GM18508 (cell line): ENCODE measurements at regions not wholly inside any gene's neighbourhood (a gene's known extent, or its start where the extent isn't known, plus 50 kb on each side); places are given as distances from the start of the nearest gene placed in this dataset.
A peak's percentile ranks its signal among the peaks of the same experiment; 100 is the strongest.

Experiments
- ATAC-seq: cut with Tn5 transposase; IDR thresholded peaks from one replicate; pipeline ENCODE4 v1.9.1; 2021; ENCODE audit warnings: moderate number of reproducible peaks; ENCODE audit not compliant: insufficient read depth, unreplicated experiment

DNA sequence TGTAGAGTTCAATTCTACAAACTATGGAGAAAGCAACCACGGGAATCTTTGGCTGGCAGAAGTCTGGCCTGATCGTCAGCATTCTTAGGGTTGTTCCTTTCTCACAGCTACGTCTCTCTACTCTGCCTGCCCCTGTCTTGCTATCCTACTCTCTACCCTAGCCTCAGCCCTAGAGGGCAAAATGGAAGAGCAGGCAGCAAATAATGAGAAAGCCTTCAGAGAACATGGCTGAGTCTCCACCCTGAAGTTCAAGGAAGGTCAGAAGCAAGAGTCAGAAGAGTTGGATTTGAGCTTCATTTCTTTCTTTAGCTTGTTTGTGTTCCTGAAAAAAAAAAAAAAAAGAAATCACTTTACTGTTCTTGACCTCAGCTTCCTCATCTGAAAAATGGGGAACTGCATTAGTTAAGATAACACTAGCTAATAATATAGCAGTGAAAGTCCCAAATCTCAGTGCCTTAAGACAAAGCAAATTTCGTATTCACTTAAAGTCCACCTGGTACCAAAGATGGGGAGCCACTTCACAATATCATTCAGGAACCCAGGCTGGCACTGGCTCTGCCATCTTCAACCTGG, 50.2 kb upstream of the CCND2 start:
- no peak for ATAC-seq

DNA sequence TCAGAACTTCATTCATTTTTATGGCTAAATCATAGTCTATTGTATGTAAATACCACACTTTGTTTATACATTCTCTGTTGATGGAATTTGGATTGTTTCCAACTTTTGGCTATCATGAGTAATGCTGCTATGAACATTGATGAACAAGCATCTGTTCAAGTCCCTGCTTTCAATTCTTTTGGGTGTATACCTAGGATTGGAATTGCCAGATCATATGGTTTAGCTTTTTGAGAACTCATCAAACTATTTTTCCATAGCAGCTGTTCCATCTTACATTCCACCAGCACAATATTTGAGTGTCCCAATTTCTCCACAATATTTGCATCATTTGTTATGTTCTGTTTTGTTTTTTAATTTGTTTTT, 52.3 kb upstream of the CCND2 start:
- ATAC-seq: no peak

DNA sequence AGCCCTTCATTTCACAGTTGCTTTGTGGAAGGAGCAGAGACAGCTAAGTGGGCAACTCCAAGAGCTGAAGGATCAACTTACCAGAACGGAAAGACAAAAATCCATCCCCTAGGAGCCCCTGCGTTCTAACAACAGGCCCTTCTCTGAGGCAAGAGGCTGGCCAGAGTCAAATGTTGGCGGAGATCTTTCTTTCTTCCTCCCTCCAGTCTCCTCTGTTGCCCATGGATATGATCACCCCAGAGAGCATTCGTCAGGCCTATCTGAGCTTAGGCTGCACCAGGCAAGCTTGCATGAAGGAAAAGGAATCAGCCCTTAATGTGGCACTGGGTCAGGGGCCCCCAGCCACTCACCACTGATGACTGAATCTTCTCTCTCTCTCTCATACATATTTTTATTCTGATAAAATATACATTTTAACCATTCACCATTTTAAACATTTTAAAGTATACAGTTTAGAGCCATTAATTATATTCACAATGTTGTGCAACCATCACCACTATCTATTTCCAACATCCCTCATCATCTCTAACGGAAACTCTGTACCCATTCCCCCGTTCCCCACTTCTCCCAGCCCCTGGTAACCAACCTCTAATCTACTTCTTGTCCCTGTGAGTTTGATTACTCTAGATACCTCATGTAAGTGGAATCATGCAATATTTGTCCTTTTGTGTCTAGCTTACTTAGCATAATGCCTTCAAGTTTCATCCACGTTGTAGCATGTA, 52.9 kb upstream of the CCND2 start:
- no peak for ATAC-seq

DNA sequence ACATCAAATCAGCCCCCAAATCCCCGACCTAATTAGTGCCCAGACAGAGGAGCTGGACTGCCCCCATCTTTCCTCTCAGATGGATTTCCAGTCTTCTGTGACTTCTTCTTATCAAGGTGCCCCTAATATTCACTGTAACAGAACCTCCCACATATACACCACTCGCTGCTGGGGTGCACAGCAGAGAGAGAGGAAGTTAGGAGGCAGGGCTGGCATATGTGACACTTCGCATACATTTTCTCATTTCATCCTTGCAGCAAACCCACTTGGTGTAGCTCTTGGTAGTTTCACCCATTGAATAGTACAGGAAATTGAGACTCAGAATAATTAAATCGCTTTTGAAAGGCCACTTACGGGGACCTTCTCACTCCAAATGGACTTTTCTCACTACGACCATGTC, 56.5 kb upstream of the CCND2 start:
- no peak for ATAC-seq

DNA sequence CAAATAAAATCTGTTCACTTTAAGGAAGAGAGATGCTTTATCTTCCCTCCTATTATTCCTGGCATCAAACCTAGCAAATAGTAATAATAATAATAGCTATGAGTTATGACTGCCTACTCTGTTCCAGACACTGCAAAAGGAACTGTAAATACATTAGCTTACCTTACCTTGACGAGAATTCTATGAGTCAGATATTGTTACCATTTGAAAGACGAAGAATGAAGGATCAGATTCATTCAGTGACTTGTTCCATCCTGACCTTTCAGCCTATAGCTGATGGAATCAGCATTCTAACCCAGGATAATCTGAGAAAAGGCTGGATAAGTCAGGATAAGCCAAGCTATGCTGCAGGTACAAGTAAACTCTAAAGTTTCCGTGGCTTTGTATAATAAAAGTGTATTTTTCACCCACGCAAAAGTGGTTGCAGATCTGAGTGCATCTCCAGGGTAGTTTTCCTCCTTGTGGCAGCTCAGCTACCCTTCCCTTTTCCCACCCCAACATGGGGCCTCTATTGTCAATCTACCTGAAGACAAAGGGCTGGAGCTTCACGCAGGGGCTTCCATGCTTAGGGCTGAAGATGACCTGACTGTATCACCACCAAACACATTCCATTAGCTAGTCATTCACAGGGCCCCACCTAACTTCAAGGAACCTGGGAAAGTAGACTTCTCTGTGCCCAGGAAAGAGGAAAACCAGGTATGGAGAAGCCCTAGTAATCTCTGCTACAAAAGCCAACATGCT, 57.2 kb upstream of the CCND2 start:
- no peak for ATAC-seq

DNA sequence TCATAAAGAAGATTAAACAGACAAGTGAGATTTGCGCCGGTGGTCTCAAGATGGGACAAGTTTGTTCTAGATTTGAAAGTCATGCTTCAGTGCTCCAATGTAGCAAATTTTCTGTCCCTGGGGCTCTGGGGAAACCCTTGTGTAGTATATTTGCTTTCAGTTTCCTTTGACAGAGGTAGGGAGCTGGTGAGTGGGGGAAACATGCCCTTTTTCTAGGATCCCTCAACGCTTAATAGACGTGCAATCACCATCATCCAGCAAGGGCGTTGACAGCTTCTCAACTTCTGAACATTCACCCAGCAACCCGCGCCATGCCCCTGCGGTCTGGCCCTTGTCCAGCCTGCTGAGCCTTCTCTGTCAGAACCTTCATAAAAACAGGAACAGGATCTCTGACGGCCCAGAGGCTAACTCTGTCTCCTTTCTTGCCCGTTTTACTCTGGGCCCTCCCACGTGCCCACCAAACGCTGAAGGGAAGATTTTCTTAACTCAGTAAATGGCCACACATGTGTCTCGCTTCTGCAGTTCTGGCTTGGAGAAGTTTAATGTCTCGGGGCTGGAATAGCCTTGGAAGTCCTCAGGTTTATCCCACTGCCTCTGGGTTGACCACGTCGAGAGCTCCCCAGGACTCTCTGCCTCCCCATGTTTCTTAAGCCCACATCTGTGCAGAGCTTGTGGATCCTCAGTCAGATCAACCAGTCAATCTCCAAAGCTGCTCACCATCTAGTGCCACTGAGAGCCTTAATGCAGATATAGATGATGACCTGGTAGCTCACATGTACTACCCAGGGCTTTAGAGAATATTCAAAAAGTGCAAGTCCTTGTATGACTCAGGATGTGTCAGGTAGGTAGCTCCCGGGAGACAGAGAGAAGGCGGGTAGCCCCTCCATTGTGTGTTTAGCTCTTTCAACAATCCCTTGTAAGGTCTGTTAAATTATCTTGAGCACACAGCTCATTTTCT, 58.1 kb upstream of the CCND2 start:
- peak; percentile 34 for ATAC-seq

DNA sequence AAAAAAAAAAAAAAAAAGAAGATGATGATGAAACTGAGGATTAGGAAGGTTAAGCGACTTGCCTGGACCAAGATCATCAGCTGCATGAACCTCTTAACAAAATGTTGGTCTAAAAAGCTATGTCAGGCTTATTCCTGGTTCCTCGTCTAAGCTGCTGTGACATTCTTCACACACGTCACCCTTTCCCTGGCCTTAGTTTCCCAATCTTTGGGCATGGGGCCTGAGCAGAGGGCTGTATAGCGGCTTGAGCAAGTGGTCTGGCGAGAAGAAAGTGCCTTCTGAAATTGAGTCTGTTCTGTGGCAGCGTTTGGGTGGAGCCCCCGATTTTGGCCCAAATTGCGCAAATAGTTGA, 58.7 kb upstream of the CCND2 start:
- ATAC-seq: no peak

DNA sequence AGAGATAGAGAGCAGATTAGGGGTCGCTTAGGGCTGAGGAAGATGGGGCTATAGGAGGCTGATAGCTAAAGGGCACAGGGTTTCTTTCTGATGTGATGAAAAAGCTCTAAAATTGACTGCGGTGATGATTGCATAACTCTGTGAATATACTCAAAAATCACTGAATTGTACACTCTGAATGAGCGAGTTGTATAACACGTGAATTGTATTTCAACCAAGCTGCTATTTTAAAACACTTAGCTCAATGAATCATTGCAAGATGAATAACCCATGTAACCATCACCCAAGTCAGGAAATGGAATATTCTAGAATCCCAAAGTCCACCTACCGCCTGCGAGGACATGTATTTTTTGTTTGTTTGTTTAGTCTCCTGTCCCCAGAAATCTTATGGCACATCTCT, 60.1 kb upstream of the CCND2 start:
- no peak for ATAC-seq

DNA sequence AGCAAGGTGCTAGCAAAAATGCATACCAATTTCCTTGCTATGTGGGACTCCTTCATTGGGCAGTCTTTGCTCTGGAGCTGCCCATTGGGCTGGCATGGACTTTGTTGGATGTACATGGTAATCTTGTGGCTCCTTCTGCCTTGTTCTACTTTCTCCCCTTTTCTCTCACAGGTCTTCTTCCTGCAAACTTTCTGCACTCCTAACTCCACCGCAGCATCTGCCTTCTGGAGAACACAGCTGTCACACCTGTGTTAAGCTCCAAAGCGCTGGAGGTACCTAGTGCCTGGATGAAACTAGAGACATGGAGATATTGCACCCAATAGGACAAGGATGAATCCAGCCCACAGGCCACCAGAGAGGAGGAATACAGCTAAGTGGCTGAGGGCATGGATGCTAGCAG, 60.7 kb upstream of the CCND2 start:
- no peak for ATAC-seq

DNA sequence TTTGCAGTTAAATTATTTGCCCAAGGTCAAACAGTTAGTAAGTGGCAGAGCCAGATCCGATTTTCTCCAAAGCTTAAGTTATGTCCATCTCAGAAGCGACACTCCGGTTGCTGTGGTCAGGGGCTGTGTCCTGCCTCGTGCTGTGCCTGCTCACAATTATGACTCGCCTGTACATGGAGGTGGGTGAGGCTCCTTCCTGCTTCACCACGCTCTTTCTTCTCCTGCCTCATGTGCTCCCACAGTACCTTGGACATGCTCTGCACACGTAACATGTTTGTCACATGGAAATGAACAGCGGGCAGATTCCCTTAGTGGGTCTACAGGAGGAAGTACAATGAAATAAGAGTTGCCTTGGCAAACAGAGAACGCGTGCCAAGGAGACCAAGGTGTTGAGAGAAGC, 62.2 kb upstream of the CCND2 start:
- no peak for ATAC-seq

DNA sequence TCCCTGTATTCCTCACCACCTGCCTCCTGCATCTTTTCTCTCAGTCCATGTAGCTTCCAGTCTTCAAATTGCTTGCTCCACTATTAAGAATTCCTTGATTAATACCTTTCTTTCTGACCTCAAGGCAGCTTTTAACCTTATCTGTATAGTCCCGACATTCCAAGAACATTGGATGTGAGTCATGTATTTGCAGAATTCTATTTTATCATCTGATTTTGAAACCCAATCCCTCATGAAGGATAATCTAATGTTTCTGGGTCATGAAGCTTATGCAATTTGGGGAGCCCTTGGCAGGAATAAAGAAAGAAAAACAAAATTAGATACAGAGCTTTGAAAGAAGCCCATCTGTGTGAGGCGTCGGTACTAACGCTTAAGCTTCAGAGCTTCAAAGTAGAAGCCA, 63.4 kb upstream of the CCND2 start:
- ATAC-seq: no peak

DNA sequence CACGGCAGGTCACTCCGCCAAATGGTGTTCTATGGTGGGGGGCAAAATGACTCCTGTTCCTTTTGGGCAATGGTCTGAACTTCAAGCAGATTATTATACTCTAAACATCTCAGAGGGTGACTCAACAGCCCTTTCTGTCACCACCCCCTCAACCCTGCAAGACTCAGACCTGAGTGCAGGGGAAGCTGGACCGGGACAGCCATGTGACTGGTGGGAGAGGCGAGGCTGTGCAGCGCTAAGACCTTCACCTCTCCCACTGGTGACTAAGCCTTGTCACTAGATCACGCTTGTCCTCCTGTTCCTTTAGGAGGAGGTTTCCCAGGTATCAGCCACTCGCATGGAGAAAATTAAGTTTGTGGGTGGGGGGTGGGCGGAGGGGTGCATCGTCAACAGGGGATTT, 67.1 kb upstream of the CCND2 start:
- ATAC-seq: no peak

DNA sequence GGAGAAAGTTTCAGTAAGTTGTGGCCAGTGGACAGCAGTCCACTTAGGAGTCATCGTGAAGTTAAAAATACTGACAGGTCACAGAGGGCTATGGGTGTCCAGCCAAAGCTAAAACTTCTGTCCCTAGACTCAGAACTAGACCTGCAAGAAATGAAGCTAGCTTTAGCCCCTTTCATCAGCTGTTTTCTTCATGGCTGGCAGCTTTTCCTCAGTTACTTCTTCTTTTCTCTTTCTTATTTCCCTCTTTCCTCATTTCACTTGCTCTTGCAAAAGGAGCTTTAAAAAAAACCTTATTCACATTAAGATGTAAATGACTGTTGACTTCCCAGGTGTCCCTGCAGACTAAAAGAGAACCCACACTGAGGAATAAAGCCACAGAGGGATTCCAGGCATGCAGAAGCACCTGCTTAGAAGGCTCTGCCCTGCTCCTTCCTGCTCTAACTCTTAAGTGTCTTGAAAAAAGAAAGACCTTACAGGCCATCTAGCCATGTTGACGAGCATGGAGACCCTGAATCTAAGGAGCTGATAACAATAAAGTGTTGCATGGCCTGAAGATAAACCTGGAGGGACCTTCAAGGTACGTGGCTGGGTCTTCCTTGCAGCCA, 69.7 kb upstream of the CCND2 start:
- no peak for ATAC-seq

DNA sequence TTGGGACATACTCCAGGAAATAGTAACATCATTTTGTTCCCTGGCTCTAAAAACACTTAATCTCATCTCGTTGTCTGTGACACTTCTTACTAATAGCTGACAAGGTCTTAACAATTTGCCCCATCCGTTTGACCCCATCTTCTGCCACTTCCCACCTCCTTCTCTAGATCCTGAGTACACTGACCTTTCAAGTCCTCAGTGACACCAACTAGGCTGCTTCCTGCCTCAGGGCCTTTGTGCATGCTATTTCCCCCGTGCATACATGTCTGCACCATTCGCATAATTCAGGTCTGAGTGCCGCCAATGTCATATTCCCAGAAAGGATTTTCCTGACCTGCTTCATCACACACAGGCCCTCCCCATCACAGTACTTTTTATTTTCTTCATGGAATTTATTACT, 70.6 kb upstream of the CCND2 start:
- no peak for ATAC-seq

DNA sequence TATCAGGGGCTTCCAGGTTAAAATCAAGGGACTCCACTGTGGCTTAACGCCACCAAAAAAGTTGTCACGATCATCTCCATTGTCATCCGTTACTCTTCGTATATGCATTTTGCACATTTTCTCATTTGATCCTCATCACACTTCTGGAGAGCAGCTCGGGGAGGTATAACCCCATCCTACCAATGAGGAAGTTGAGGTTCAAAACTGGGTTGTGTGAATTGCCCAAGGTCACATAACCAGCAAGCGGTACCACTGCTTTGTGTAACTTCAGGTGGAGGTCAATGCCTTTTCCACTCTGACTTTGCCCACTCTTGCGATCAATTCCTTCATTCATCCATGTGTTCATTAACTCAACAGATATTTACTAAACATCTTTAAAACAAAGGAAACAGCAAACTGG, 71.1 kb upstream of the CCND2 start:
- no peak for ATAC-seq

DNA sequence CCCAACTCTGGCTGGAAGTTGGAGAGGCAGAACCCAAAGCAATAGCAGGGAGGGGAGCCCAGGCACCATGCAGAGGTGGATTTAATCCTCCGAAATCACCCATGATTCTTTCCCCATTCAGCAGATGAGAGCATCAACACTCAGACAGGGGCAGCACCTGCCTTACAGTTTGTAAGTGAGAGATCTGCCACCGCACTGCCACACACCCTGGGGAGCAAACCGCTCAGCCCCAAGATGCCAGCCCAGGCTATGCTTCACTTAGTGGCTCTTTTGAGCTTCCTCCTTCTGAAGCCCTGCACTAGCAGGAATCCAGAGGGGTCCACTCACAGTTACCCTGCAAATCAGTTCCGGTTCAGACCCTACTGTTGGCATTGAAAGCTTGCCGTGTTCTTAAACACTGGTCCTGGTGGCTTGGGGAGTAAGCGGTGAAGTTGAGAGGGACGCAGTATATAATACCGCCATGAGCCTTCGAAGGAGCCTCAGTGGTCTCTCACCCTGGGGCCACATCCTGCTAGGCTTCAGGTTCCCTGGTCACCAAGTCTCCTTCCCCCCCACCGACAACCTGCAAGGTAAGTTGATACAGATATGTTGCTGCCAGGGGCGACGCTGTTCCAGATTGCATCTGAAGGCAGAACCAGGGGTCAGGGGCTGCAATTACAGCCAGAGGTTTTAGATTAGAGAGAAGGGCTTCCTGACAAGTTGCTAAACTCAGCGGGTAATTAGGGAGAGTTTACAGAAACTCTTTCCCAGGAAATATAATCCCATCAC, 72.0 kb upstream of the CCND2 start:
- no peak for ATAC-seq

DNA sequence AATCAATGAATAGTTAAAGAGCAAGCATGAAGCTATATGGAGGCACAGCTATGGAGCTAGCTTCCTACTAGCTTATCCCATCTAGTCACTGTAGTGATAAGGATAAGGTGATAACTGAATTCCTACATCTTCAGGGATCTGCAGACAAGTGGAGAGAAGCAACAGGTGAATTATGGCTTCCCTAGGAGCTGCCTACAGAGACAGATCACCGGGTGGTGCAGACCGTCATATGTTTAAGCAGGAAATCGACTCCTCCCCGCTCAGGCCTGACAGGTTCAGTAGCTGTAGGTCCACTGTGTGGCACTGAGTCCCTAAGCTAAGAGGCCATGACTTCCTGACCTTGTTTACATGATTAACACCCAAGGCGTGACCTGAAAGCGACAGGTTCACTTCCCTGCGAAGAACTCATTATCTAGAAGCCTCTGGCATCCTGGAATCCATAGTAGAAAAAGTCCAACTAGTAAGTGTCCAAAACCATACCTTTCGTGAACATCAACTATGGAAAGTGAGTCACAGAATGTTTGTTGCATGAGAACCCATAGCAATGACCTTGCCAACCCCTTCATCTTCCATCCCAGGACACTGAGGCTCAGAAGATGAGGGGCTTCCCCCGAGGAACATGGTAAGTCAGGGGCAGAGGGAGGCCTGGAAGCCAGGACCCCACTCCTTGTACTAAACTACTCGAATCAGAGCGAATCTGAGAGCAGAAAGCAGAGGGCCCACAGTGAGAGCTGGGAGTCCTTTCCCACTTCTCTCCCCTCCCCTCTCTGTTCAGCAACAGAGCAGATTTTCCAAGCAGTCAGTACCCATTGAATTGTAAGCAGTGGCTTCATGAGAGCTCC, 75.4 kb upstream of the CCND2 start:
- ATAC-seq: no peak

DNA sequence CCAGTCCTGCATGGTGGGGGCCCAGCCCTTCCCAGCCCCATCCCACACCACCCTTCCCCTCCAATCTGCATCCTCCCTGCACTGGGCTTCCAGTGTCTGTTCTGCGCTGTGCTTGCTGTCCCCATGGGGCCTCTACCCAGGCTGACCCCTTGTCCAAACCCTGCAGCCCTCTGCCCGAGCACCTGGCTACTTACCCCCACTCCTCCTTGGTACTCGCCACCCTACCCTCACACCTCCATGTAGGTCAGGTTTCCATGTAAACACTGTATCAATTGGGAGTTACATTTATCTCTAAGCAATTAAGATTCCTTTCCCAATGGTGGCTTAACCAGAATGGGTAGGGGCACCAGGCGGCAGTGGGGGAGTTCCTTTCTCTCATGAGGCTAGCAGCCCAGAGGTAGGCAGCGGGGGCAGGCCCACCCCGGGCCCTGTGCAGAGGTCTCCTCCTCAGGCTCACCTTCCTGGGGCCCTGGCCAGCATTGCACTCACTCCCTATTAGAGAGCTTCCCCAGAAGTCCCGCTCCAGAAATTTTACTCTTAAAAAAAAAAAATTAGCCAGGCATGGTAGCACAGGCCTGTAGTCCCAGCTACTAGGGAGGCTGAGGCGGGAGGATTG, 76.6 kb upstream of the CCND2 start:
- ATAC-seq: no peak
